ENCODE measurements at regions not wholly inside any gene's neighbourhood (a gene's known extent, or its start where the extent isn't known, plus 50 kb on each side); places are given as distances from the start of the nearest gene placed in this dataset.

- TF ChIP-seq CTCF (IDR thresholded peaks at IDR 0.05): no peak
- TF ChIP-seq POLR2A (IDR thresholded peaks at IDR 0.05): no peak
- TF ChIP-seq POLR2AphosphoS5 (IDR thresholded peaks at IDR 0.05): no peak
- TF ChIP-seq EP300 (IDR thresholded peaks at IDR 0.05): no peak
These were observed 199.5 kb downstream of the SIPA1L2 start for GRCh38 chr1:232430467-232430866.

Data from gastroesophageal sphincter (tissue), 3 donors.